ENCODE measurements at regions not wholly inside any gene's neighbourhood (a gene's known extent, or its start where the extent isn't known, plus 50 kb on each side); places are given as distances from the start of the nearest gene placed in this dataset.

DNA sequence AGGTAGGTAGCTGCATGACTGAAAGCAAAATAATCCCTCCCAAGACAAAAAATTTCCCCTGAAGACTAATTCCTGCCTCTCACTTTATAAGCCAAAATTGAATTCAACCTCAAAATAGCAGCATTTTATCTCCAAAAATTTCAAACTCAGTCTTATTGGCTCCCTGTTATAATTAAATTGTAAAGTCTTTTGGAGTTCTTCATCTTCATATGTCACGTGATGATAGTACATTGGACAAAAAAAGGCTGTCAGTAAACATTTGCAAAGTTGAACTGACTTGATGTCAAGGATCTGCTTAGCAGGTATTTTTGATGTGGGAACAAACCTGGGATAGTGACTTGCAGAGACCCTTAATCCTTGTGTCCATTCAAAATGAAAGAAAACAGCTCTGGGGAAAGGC is 98.4 kb upstream of the SPRED1 start:
- DNase-seq (no peak), ATAC-seq (ENCODE audit: insufficient read depth, low FRiP score) (no peak)
- H3K9ac ChIP-seq (ENCODE audit: insufficient read depth in 1 of 2, low read length in 2 of 2): no peak overlapping the region
- no peaks in the 10 kb centered on the region for H3K27me3 ChIP-seq (ENCODE audit: control insufficient read depth in 3 of 3, insufficient read depth in 3 of 3, low read length in 2 of 3)
- TF ChIP-seq CTCF (IDR thresholded peaks at IDR 0.05; ENCODE audit: control extremely low read depth, extremely low read depth): no peak
- H3K4me1 ChIP-seq (ENCODE audit: control insufficient read depth in 5 of 5, insufficient read depth in 5 of 5, low read length in 5 of 5): no peaks in the 10 kb centered on the region
- no peaks in the 10 kb centered on the region for H3K36me3 ChIP-seq (ENCODE audit: control insufficient read depth in 4 of 4, insufficient read depth in 4 of 4, low read length in 4 of 4)
- H3K27ac ChIP-seq (ENCODE audit: low read depth in 1 of 2, low read length in 1 of 2): no peak overlapping the region
- WGBS, 2 donors: 83 to 94% methylated on average over 1 of the region's 1 CpG
- H3K4me3 ChIP-seq: no peak overlapping the region
- H3K9me3 ChIP-seq (ENCODE audit: control insufficient read depth in 4 of 4, insufficient read depth in 3 of 4, low read length in 3 of 4): peaks cover 0 to 12% (median 3%) of the 10 kb centered on the region in 4 donors

DNA sequence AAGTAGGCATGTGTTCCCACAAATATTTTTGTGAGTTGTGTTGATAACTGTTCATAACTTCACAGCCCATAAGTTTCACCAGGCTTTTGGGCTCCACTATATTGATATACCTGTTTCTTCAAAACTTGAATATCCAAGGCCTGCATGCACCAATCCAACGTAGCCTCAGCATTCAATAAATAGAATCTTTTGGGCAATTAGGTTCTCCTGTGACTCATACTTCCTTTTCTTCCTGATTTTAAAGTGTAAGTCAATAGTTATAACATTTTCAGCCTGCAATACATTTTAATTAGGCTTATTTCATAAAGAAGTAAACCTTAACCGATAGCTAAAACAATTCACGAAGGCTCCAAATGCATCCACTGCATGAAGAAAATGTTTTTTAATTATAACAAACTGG is 97.8 kb upstream of the SPRED1 start:
- H3K9me3 ChIP-seq (ENCODE audit: control insufficient read depth in 4 of 4, insufficient read depth in 3 of 4, low read length in 3 of 4): peaks cover 0 to 12% (median 3%) of the 10 kb centered on the region in 4 donors
- no peaks in the 10 kb centered on the region for H3K4me1 ChIP-seq (ENCODE audit: control insufficient read depth in 5 of 5, insufficient read depth in 5 of 5, low read length in 5 of 5)
- no peaks in the 10 kb centered on the region for H3K27me3 ChIP-seq (ENCODE audit: control insufficient read depth in 3 of 3, insufficient read depth in 3 of 3, low read length in 2 of 3)
- WGBS, 2 donors: 84 to 89% methylated on average over 3 of the region's 3 CpGs
- ATAC-seq (ENCODE audit: insufficient read depth, low FRiP score) (no peak), DNase-seq (no peak)
- TF ChIP-seq CTCF (IDR thresholded peaks at IDR 0.05; ENCODE audit: control extremely low read depth, extremely low read depth): no peak
- H3K9ac ChIP-seq (ENCODE audit: insufficient read depth in 1 of 2, low read length in 2 of 2): no peak overlapping the region
- no peaks in the 10 kb centered on the region for H3K36me3 ChIP-seq (ENCODE audit: control insufficient read depth in 4 of 4, insufficient read depth in 4 of 4, low read length in 4 of 4)
- no peak overlapping the region for H3K27ac ChIP-seq (ENCODE audit: low read depth in 1 of 2, low read length in 1 of 2)
- H3K4me3 ChIP-seq: no peak overlapping the region

- ATAC-seq (ENCODE audit: insufficient read depth, low FRiP score) (no peak), DNase-seq (no peak)
- Histone ChIP-seq H3K4me1 (ENCODE audit: control insufficient read depth in 5 of 5, insufficient read depth in 5 of 5, low read length in 5 of 5) (no peaks in the 10 kb centered on the region), H3K9me3 (ENCODE audit: control insufficient read depth in 4 of 4, insufficient read depth in 3 of 4, low read length in 3 of 4) (no peaks in the 10 kb centered on the region), H3K36me3 (ENCODE audit: control insufficient read depth in 4 of 4, insufficient read depth in 4 of 4, low read length in 4 of 4) (no peaks in the 10 kb centered on the region), H3K9ac (ENCODE audit: insufficient read depth in 1 of 2, low read length in 2 of 2) (no peak overlapping the region), H3K27ac (ENCODE audit: low read depth in 1 of 2, low read length in 1 of 2) (no peak overlapping the region), H3K27me3 (ENCODE audit: control insufficient read depth in 3 of 3, insufficient read depth in 3 of 3, low read length in 2 of 3) (no peaks in the 10 kb centered on the region), H3K4me3 (no peak overlapping the region)
- TF ChIP-seq CTCF (IDR thresholded peaks at IDR 0.05; ENCODE audit: control extremely low read depth, extremely low read depth): no peak
Observed at GRCh38 chr15:38163658-38164057, 89.0 kb upstream of the SPRED1 start.

DNA sequence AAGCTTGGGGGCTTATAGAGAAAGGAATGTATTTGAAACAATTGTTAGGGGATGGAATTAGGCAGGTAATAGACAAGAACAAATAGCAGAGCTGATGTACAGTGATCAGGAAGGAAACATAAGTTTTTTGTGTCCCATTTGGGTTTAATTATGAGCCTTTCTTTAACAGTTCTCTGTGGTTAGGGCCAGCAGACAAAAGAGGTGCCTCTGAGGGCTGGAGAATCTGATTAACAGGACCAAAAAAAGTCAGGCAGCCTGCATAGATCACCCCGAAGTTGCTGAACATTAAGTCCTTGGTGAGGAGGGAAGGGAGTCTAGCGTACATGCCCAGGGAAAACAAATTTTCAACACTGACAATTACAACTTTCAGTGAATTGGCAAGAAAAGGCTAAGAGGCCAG is 88.6 kb upstream of the SPRED1 start:
- Histone ChIP-seq H3K27me3 (ENCODE audit: control insufficient read depth in 3 of 3, insufficient read depth in 3 of 3, low read length in 2 of 3) (no peaks in the 10 kb centered on the region), H3K4me3 (no peak overlapping the region), H3K9me3 (ENCODE audit: control insufficient read depth in 4 of 4, insufficient read depth in 3 of 4, low read length in 3 of 4) (no peaks in the 10 kb centered on the region), H3K27ac (ENCODE audit: low read depth in 1 of 2, low read length in 1 of 2) (no peak overlapping the region), H3K36me3 (ENCODE audit: control insufficient read depth in 4 of 4, insufficient read depth in 4 of 4, low read length in 4 of 4) (no peaks in the 10 kb centered on the region), H3K9ac (ENCODE audit: insufficient read depth in 1 of 2, low read length in 2 of 2) (no peak overlapping the region), H3K4me1 (ENCODE audit: control insufficient read depth in 5 of 5, insufficient read depth in 5 of 5, low read length in 5 of 5) (no peaks in the 10 kb centered on the region)
- ATAC-seq (ENCODE audit: insufficient read depth, low FRiP score): no peak
- WGBS, 2 donors: 72 to 73% methylated on average over 2 of the region's 2 CpGs
- no peak for DNase-seq
- no peak for TF ChIP-seq CTCF (IDR thresholded peaks at IDR 0.05; ENCODE audit: control extremely low read depth, extremely low read depth)

All from lung (tissue), 11 donors.